ENCODE measurements at regions not wholly inside any gene's neighbourhood (a gene's known extent, or its start where the extent isn't known, plus 50 kb on each side); places are given as distances from the start of the nearest gene placed in this dataset.

GRCh38 chr4:186885289-186885688, 161.6 kb upstream of the FAT1 start:
- DNase-seq (ENCODE audit: insufficient read length, low spot score): no peak
- no peak for FAIRE-seq

- DNase-seq (ENCODE audit: insufficient read length, low spot score): no peak
- no peak for FAIRE-seq
Observed at GRCh38 chr4:186886759-186887158, 163.1 kb upstream of the FAT1 start.

GRCh38 chr4:186887291-186887700, 163.6 kb upstream of the FAT1 start:
- FAIRE-seq: no peak
- DNase-seq (ENCODE audit: insufficient read length, low spot score): no peak

GRCh38 chr4:186887752-186888151, 164.1 kb upstream of the FAT1 start:
- FAIRE-seq (no peak), DNase-seq (ENCODE audit: insufficient read length, low spot score) (no peak)

- DNase-seq (ENCODE audit: insufficient read length, low spot score) (no peak), FAIRE-seq (no peak)
Observed at GRCh38 chr4:186889876-186890643, 166.4 kb upstream of the FAT1 start.

GRCh38 chr4:186891859-186892486, 168.3 kb upstream of the FAT1 start:
- DNase-seq (ENCODE audit: insufficient read length, low spot score) (no peak), FAIRE-seq (no peak)

GRCh38 chr4:186898367-186898766, 174.7 kb upstream of the FAT1 start:
- no peak for DNase-seq (ENCODE audit: insufficient read length, low spot score)
- FAIRE-seq: no peak

GRCh38 chr4:186900232-186900900, 176.7 kb upstream of the FAT1 start:
- DNase-seq (ENCODE audit: insufficient read length, low spot score) (peak; percentile 79), FAIRE-seq (no peak)

- FAIRE-seq: no peak
- DNase-seq (ENCODE audit: insufficient read length, low spot score): no peak
Observed at GRCh38 chr4:186900984-186901383, 177.3 kb upstream of the FAT1 start.

- no peak for DNase-seq (ENCODE audit: insufficient read length, low spot score)
- FAIRE-seq: no peak
Observed at GRCh38 chr4:186901850-186902249, 178.2 kb upstream of the FAT1 start.

GRCh38 chr4:186902361-186902760, 178.7 kb upstream of the FAT1 start:
- FAIRE-seq (no peak), DNase-seq (ENCODE audit: insufficient read length, low spot score) (no peak)

- peak; percentile 83 for DNase-seq (ENCODE audit: insufficient read length, low spot score)
- FAIRE-seq: no peak
Observed at GRCh38 chr4:186904101-186904500, 180.4 kb upstream of the FAT1 start.

GRCh38 chr4:186906722-186907121, 183.1 kb upstream of the FAT1 start:
- FAIRE-seq: no peak
- no peak for DNase-seq (ENCODE audit: insufficient read length, low spot score)

- no peak for DNase-seq (ENCODE audit: insufficient read length, low spot score)
Observed at GRCh38 chr4:186910385-186910784, 186.7 kb upstream of the FAT1 start.

GRCh38 chr4:186912606-186913005, 188.9 kb upstream of the FAT1 start:
- no peak for FAIRE-seq
- DNase-seq (ENCODE audit: insufficient read length, low spot score): no peak

More at GRCh38 chr4:186910385-186910784, 186.7 kb upstream of the FAT1 start:
- FAIRE-seq: peak; percentile 28

GRCh38 chr4:186915816-186916215, 192.2 kb upstream of the FAT1 start:
- FAIRE-seq: no peak

GRCh38 chr4:186917136-186917535, 193.5 kb upstream of the FAT1 start:
- FAIRE-seq (no peak), DNase-seq (ENCODE audit: insufficient read length, low spot score) (no peak)

More at GRCh38 chr4:186915816-186916215, 192.2 kb upstream of the FAT1 start:
- no peak for DNase-seq (ENCODE audit: insufficient read length, low spot score)

- FAIRE-seq (no peak), DNase-seq (ENCODE audit: insufficient read length, low spot score) (no peak)
Observed at GRCh38 chr4:186918466-186918865, 194.8 kb upstream of the FAT1 start.

- no peak for DNase-seq (ENCODE audit: insufficient read length, low spot score)
- FAIRE-seq: no peak
Observed at GRCh38 chr4:186919340-186919739, 195.7 kb upstream of the FAT1 start.

GRCh38 chr4:186920483-186920882, 196.8 kb upstream of the FAT1 start:
- peak; percentile 56 for DNase-seq (ENCODE audit: insufficient read length, low spot score)
- FAIRE-seq: no peak

GRCh38 chr4:186920992-186921391, 197.3 kb upstream of the FAT1 start:
- DNase-seq (ENCODE audit: insufficient read length, low spot score) (no peak), FAIRE-seq (no peak)

- FAIRE-seq (peak; percentile 99), DNase-seq (ENCODE audit: insufficient read length, low spot score) (no peak)
Observed at GRCh38 chr4:186924723-186925122, 201.1 kb upstream of the FAT1 start.

Data from HTR-8/SVneo (cell line).